CD14-positive monocyte (primary cell): ENCODE measurements at regions not wholly inside any gene's neighbourhood (a gene's known extent, or its start where the extent isn't known, plus 50 kb on each side); places are given as distances from the start of the nearest gene placed in this dataset.

Experiments used
- DNase-seq, 3 donors: peaks; one replicate each; pipeline ENCODE4 v3.0.0-alpha.2; 2011 to 2022
- H2AFZ ChIP-seq: 2 replicates; pipeline ENCODE4 v1.6.0; 2012; ENCODE audit warnings: mild to moderate bottlenecking, low read depth, low read length, inconsistent platforms; ENCODE audit not compliant: insufficient read depth, poor library complexity, severe bottlenecking
- H3K27ac ChIP-seq, 2 donors: 1 replicate in 1 of 2; 2 replicates in 1 of 2; pipeline ENCODE4 v1.5.1; 2012 to 2013; ENCODE audit warnings: low read length in 2 of 2, control low read depth in 1 of 2, inconsistent platforms in 1 of 2, low read depth in 1 of 2, mild to moderate bottlenecking in 1 of 2
- H3K27me3 ChIP-seq, 2 donors: one replicate each; pipeline versions ENCODE4 v1.6.0 to v1.6.1; 2011 to 2013; ENCODE audit warnings: low read length in 2 of 2; ENCODE audit not compliant: control insufficient read depth in 2 of 2, insufficient read depth in 2 of 2
- H3K36me3 ChIP-seq, 2 donors: replicated peaks in 1 of 2; 1 replicate in 1 of 2; 2 replicates in 1 of 2; pipeline versions ENCODE4 v1.5.1 to v1.6.1; 2012 to 2013; ENCODE audit warnings: low read length in 2 of 2, control low read depth in 1 of 2, inconsistent platforms in 1 of 2, mild to moderate bottlenecking in 1 of 2; ENCODE audit not compliant: insufficient read depth in 2 of 2, control insufficient read depth in 1 of 2
- H3K4me1 ChIP-seq, 2 donors: 1 replicate in 1 of 2; 2 replicates in 1 of 2; pipeline versions ENCODE4 v1.5.1 to v1.6.1; 2012 to 2013; ENCODE audit warnings: low read length in 2 of 2, control low read depth in 1 of 2, inconsistent platforms in 1 of 2, mild to moderate bottlenecking in 1 of 2, moderate library complexity in 1 of 2; ENCODE audit not compliant: insufficient read depth in 2 of 2, control insufficient read depth in 1 of 2
- H3K4me2 ChIP-seq: replicated peaks from 2 replicates; pipeline ENCODE3; 2012; ENCODE audit warnings: low read length, moderate library complexity, mild to moderate bottlenecking; ENCODE audit not compliant: poor library complexity, severe bottlenecking; ENCODE audit errors: extremely low read depth
- H3K4me3 ChIP-seq, 3 experiments: fragments of 200-600 bp in 1 of 3; sonication (generic) in 1 of 3; replicated peaks in 1 of 3; 1 replicate in 2 of 3; 2 replicates in 1 of 3; pipeline ENCODE4 v1.5.1; 2011 to 2013; ENCODE audit warnings: low read length in 3 of 3, mild to moderate bottlenecking in 3 of 3, control low read depth in 2 of 3, low read depth in 2 of 3, inconsistent platforms in 1 of 3, moderate library complexity in 1 of 3
- H3K79me2 ChIP-seq: 2 replicates; pipeline ENCODE4 v1.6.0; 2012; ENCODE audit warnings: mild to moderate bottlenecking, control low read depth, inconsistent platforms, low read length, moderate library complexity; ENCODE audit not compliant: insufficient read depth
- H3K9ac ChIP-seq: 2 replicates; pipeline ENCODE4 v1.6.0; 2017; ENCODE audit warnings: low read length, mild to moderate bottlenecking; ENCODE audit not compliant: insufficient read depth, poor library complexity, severe bottlenecking
- H3K9me3 ChIP-seq, 2 donors: replicated peaks in 1 of 2; 1 replicate in 1 of 2; 2 replicates in 1 of 2; pipeline versions ENCODE4 v1.5.1 to v1.6.1; 2012 to 2013; ENCODE audit warnings: low read length in 2 of 2, control low read depth in 1 of 2; ENCODE audit not compliant: control insufficient read depth in 1 of 2, insufficient read depth in 1 of 2
- H4K20me1 ChIP-seq: 2 replicates; pipeline ENCODE4 v1.6.0; 2012; ENCODE audit warnings: mild to moderate bottlenecking, low read length, control low read depth, moderate library complexity; ENCODE audit not compliant: insufficient read depth
- H3K27ac Mint-ChIP-seq, 7 donors: one replicate each; pipeline ENCODE4 v1.8.0; 2020; ENCODE audit warnings: mild to moderate bottlenecking in 7 of 7, mixed read lengths in 7 of 7, moderate library complexity in 6 of 7, inconsistent platforms in 2 of 7
- H3K27me3 Mint-ChIP-seq, 3 donors: one replicate each; pipeline ENCODE4 v1.8.0; 2021 to 2022; ENCODE audit warnings: low read depth in 3 of 3, mild to moderate bottlenecking in 3 of 3, mixed read lengths in 3 of 3, moderate library complexity in 3 of 3, inconsistent platforms in 1 of 3
- H3K36me3 Mint-ChIP-seq, 2 donors: one replicate each; pipeline ENCODE4 v1.8.0; 2020; ENCODE audit warnings: mixed read lengths in 2 of 2, inconsistent platforms in 1 of 2, mild to moderate bottlenecking in 1 of 2
- H3K4me1 Mint-ChIP-seq: one replicate; pipeline ENCODE4 v1.8.0; 2020; ENCODE audit warnings: mild to moderate bottlenecking, mixed read lengths
- H3K4me3 Mint-ChIP-seq, 2 donors: one replicate each; pipeline ENCODE4 v1.8.0; 2020; ENCODE audit warnings: mild to moderate bottlenecking in 2 of 2, mixed read lengths in 2 of 2, moderate library complexity in 1 of 2
- H3K9me3 Mint-ChIP-seq, 7 donors: one replicate each; pipeline ENCODE4 v1.8.0; 2020 to 2022; ENCODE audit warnings: mixed read lengths in 7 of 7, mild to moderate bottlenecking in 6 of 7, moderate library complexity in 6 of 7, inconsistent platforms in 2 of 7
- WGBS: methylation state at CpG from one replicate; pipeline ENCODE4 v1.1.5; 2013; ENCODE audit warnings: missing lambda C conversion rate; ENCODE audit not compliant: insufficient coverage; 5-methylcytosine and 5-hydroxymethylcytosine counted together
- intact Hi-C, 2 donors: fragments of 100-400 bp; cut with micrococcal nuclease; formaldehyde crosslinking; loops; one replicate each; pipeline versions ENCODE4 v1.15.0 to v1.15.1; 2023
- TF ChIP-seq, protein P1 (sequence below): fragments of 200-600 bp; IDR thresholded peaks from one replicate; pipeline ENCODE4 v1.8.0; 2022; ENCODE audit warnings: antibody characterized with exemption, mild to moderate bottlenecking

DNA sequence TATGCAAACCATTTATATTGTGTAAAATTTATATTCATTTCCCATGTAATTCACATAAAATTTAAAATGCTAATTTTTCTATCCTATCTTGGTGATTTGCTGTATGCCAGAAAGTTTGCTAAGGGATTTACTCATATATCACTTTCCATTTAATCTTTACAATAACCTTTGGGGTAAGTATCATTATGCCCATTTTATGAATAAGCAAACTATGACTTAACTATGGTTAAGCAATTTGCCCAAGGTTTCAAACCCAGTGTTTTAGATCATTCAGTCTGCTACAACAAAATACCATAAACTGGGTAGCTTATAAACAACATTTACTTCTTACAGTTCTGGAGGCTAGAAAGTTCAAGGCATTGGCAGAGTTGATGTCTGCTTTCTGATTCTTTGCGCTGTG is 246.4 kb upstream of the TMEM161B start:
- Mint-ChIP-seq H3K27ac (no peak overlapping the region), H3K36me3 (no peaks in the 10 kb centered on the region), H3K27me3 (peaks cover 0 to 2% (median 1%) of the 10 kb centered on the region in 3 donors), H3K9me3 (peaks cover 0 to 4% (median 2%) of the 10 kb centered on the region in 7 donors), H3K4me1 (no peaks in the 10 kb centered on the region), H3K4me3 (no peak overlapping the region)
- H3K27me3 ChIP-seq: no peaks in the 10 kb centered on the region
- H3K9me3 ChIP-seq: no peaks in the 10 kb centered on the region
- no CpG with 5 or more reads among the region's 1 CpG for WGBS
- DNase-seq: no peak
- no peaks in the 10 kb centered on the region for H4K20me1 ChIP-seq
- H3K9ac ChIP-seq: no peak overlapping the region
- H2AFZ ChIP-seq: no peak overlapping the region
- intact Hi-C loops: no loop called here
- H3K79me2 ChIP-seq: no peaks in the 10 kb centered on the region
- no peak overlapping the region for H3K4me2 ChIP-seq
- H3K4me3 ChIP-seq: no peak overlapping the region
- no peaks in the 10 kb centered on the region for H3K36me3 ChIP-seq
- H3K27ac ChIP-seq: no peak overlapping the region
- TF ChIP-seq, protein P1, sequence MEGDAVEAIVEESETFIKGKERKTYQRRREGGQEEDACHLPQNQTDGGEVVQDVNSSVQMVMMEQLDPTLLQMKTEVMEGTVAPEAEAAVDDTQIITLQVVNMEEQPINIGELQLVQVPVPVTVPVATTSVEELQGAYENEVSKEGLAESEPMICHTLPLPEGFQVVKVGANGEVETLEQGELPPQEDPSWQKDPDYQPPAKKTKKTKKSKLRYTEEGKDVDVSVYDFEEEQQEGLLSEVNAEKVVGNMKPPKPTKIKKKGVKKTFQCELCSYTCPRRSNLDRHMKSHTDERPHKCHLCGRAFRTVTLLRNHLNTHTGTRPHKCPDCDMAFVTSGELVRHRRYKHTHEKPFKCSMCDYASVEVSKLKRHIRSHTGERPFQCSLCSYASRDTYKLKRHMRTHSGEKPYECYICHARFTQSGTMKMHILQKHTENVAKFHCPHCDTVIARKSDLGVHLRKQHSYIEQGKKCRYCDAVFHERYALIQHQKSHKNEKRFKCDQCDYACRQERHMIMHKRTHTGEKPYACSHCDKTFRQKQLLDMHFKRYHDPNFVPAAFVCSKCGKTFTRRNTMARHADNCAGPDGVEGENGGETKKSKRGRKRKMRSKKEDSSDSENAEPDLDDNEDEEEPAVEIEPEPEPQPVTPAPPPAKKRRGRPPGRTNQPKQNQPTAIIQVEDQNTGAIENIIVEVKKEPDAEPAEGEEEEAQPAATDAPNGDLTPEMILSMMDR: no peak
- H3K4me1 ChIP-seq: no peaks in the 10 kb centered on the region

DNA sequence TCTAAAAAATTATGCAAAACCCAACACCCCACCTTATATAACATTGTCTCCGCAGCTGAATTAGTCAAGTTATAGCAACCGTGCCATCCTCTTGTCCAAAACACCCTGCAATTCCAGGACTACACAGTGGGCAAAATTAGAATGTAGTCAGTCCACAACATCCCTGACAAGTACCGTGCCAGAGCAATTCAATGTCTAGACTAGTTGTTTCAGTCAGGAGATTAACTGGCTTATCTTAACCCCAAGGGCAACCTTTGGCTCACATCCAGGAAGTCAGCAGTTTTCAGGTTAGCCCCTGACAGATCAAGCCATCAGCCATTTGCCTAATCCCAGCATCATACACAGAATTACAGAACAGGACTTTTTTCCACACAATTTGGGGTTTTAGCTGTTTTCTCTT is 240.8 kb upstream of the TMEM161B start:
- H3K27me3 ChIP-seq: no peaks in the 10 kb centered on the region
- H3K4me1 ChIP-seq: no peaks in the 10 kb centered on the region
- no peaks in the 10 kb centered on the region for H3K9me3 ChIP-seq
- Mint-ChIP-seq H3K27ac (no peak overlapping the region), H3K4me1 (no peaks in the 10 kb centered on the region), H3K27me3 (peaks cover 0 to 3% (median 0%) of the 10 kb centered on the region in 3 donors), H3K36me3 (no peaks in the 10 kb centered on the region), H3K4me3 (no peak overlapping the region), H3K9me3 (peaks cover 0 to 2% (median 0%) of the 10 kb centered on the region in 7 donors)
- H3K27ac ChIP-seq: no peak overlapping the region
- no peaks in the 10 kb centered on the region for H4K20me1 ChIP-seq
- no peaks in the 10 kb centered on the region for H3K36me3 ChIP-seq
- no peak overlapping the region for H3K4me2 ChIP-seq
- no peak overlapping the region for H2AFZ ChIP-seq
- TF ChIP-seq, protein P1: no peak
- no peak overlapping the region for H3K9ac ChIP-seq
- no peak overlapping the region for H3K4me3 ChIP-seq
- intact Hi-C loops: no loop called here
- WGBS: 20% methylated on average over 1 of the region's 3 CpGs
- DNase-seq: no peak
- H3K79me2 ChIP-seq: no peaks in the 10 kb centered on the region
